ENCODE measurements at regions not wholly inside any gene's neighbourhood (a gene's known extent, or its start where the extent isn't known, plus 50 kb on each side); places are given as distances from the start of the nearest gene placed in this dataset.

GRCh38 chr3:81888914-81889557 is 127.6 kb upstream of the GBE1 start:
- no peak for ATAC-seq (ENCODE audit: low FRiP score)

GRCh38 chr3:81887448-81887847 is 126.0 kb upstream of the GBE1 start:
- ATAC-seq (ENCODE audit: low FRiP score) = no peak
- no peak for DNase-seq (ENCODE audit: low spot score)
- TF ChIP-seq CTCF (IDR thresholded peaks at IDR 0.05) = no peak

More at GRCh38 chr3:81888914-81889557, 127.6 kb upstream of the GBE1 start:
- DNase-seq (ENCODE audit: low spot score) = no peak
- no peak for TF ChIP-seq CTCF (IDR thresholded peaks at IDR 0.05)

- no peak for TF ChIP-seq CTCF (IDR thresholded peaks at IDR 0.05)
- ATAC-seq (ENCODE audit: low FRiP score) = no peak
- DNase-seq (ENCODE audit: low spot score) = no peak
Measured at GRCh38 chr3:81886081-81886480, 124.6 kb upstream of the GBE1 start.

- ATAC-seq (ENCODE audit: low FRiP score) = no peak
- TF ChIP-seq CTCF (IDR thresholded peaks at IDR 0.05) = no peak
- no peak for DNase-seq (ENCODE audit: low spot score)
Measured at GRCh38 chr3:81884791-81885190, 123.3 kb upstream of the GBE1 start.

- no peak for TF ChIP-seq CTCF (IDR thresholded peaks at IDR 0.05)
- DNase-seq (ENCODE audit: low spot score) (no peak), ATAC-seq (ENCODE audit: low FRiP score) (no peak)
Measured at GRCh38 chr3:81876826-81877225, 115.4 kb upstream of the GBE1 start.

GRCh38 chr3:81874738-81875137 is 113.3 kb upstream of the GBE1 start:
- DNase-seq (ENCODE audit: low spot score) (no peak), ATAC-seq (ENCODE audit: low FRiP score) (no peak)
- TF ChIP-seq CTCF (IDR thresholded peaks at IDR 0.05) = no peak

- ATAC-seq (ENCODE audit: low FRiP score) = no peak
- no peak for TF ChIP-seq CTCF (IDR thresholded peaks at IDR 0.05)
- DNase-seq (ENCODE audit: low spot score) = no peak
Measured at GRCh38 chr3:81872566-81872965, 111.1 kb upstream of the GBE1 start.
